Panc1 (cell line): ENCODE measurements at regions not wholly inside any gene's neighbourhood (a gene's known extent, or its start where the extent isn't known, plus 50 kb on each side); places are given as distances from the start of the nearest gene placed in this dataset.

Experiments
- ATAC-seq: fragments of 200-7000 bp; cut with Tn5 transposase; 2 replicates; pipeline ENCODE4 v1.9.1; 2020; ENCODE audit warnings: mild to moderate bottlenecking, moderate library complexity
- BruUV-seq: library from RNA; stranded (reverse); fragments of 400-500 nt; replicated peaks from 2 replicates; lab custom pipeline; 2021; lab: Mats Ljungman, UMichigan
- CTCF ChIA-PET: fragments of 300-600 bp; sonication (Branson Sonifier 250); formaldehyde crosslinking; loops from one replicate; lab custom pipeline; 2022; ENCODE audit warnings: antibody characterized with exemption; lab: Charles Lee
- POLR2A ChIA-PET: fragments of 300-600 bp; sonication (Branson Sonifier 250); formaldehyde crosslinking; loops from one replicate; lab custom pipeline; 2022; ENCODE audit warnings: antibody characterized with exemption; lab: Charles Lee
- DNase-seq: peaks from one replicate; pipeline ENCODE4 v3.0.0-alpha.2; 2010; ENCODE audit warnings: low read depth, low spot score
- H3K27ac ChIP-seq: 2 replicates; pipeline ENCODE4 v1.5.1; 2011; ENCODE audit warnings: mild to moderate bottlenecking, low read length, inconsistent platforms
- H3K27me3 ChIP-seq: fragments of 200-500 bp; sonication (Bioruptor generic); 2 replicates; pipeline ENCODE4 v1.6.0; 2014; ENCODE audit warnings: low read length, inconsistent platforms; ENCODE audit not compliant: control insufficient read depth, insufficient read depth
- H3K36me3 ChIP-seq: fragments of 200-500 bp; sonication (Bioruptor generic); 2 replicates; pipeline ENCODE4 v1.5.1; 2014; ENCODE audit warnings: inconsistent platforms, mild to moderate bottlenecking, low read length, moderate library complexity; ENCODE audit not compliant: control insufficient read depth, insufficient read depth
- H3K4me1 ChIP-seq: 2 replicates; pipeline ENCODE4 v1.5.1; 2011; ENCODE audit warnings: inconsistent platforms, mild to moderate bottlenecking, low read length, moderate library complexity; ENCODE audit not compliant: control insufficient read depth, insufficient read depth
- H3K4me3 ChIP-seq, 2 experiments: 2 replicates each; pipeline ENCODE4 v1.5.1; 2011 to 2012; ENCODE audit warnings: low read depth in 2 of 2, low read length in 2 of 2, mild to moderate bottlenecking in 2 of 2, inconsistent platforms in 1 of 2, moderate library complexity in 1 of 2
- H3K9me3 ChIP-seq: fragments of 200-500 bp; sonication (Bioruptor generic); 2 replicates; pipeline ENCODE4 v1.5.1; 2014; ENCODE audit warnings: low read depth, mild to moderate bottlenecking, inconsistent platforms, low read length, moderate library complexity; ENCODE audit not compliant: control insufficient read depth, insufficient read depth
- CTCF ChIP-seq: fragments of 450-650 bp; IDR thresholded peaks from 2 replicates; pipeline ENCODE4 v1.5.1; 2017; ENCODE audit warnings: mild to moderate bottlenecking
- POLR2AphosphoS5 ChIP-seq: IDR thresholded peaks from 2 replicates; pipeline ENCODE4 v1.6.1; 2012; ENCODE audit warnings: mild to moderate bottlenecking, low read depth, low read length, moderate library complexity
- SIN3A ChIP-seq: IDR thresholded peaks from 2 replicates; pipeline ENCODE4 v1.6.1; 2012; ENCODE audit warnings: low read depth, mild to moderate bottlenecking, low read length, moderate library complexity, borderline replicate concordance; ENCODE audit not compliant: insufficient read depth
- TCF7L2 ChIP-seq: IDR thresholded peaks from 2 replicates; pipeline ENCODE4 v1.6.1; 2011; ENCODE audit warnings: mild to moderate bottlenecking, low read depth, low read length, inconsistent platforms
- in situ Hi-C: cut with HindIII; loops from 2 replicates; pipeline ENCODE4 v1.10.0; 2016; ENCODE audit warnings: low sequenced_read_pairs, low pct_unique_long_range_greater_than_20kb
- intact Hi-C: fragments of 100-400 bp; cut with micrococcal nuclease; formaldehyde crosslinking; loops from one replicate; pipeline ENCODE4 v1.10.0; 2022; ENCODE audit not compliant: unreplicated experiment
- TF ChIP-seq, protein P1 (sequence below), 2 experiments: IDR thresholded peaks; 2 replicates each; pipeline ENCODE4 v1.6.1; 2011 to 2012; ENCODE audit warnings: low read depth in 2 of 2, control low read depth in 1 of 2, low read length in 1 of 2, mild to moderate bottlenecking in 1 of 2, moderate library complexity in 1 of 2; ENCODE audit not compliant: insufficient read depth in 1 of 2

DNA sequence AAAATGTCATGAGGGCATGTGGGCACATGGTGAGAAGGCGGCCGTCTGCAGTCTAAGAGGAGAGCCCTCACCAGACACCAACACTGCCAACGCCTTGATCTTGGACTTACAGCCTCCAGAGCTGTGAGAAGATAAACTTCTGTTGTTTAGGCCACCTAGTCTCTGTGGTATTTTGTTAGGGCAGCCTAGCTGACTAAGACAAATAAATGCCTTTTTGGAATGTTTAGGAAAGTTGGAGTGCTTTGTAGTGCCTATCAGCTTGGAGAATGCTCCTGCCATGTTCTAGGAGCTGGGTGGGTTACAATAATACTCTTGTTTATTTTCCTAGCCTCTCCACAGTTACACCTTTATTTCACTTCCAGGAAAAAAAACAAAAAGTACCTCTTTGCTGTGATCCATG is 92.0 kb downstream of the SPP2 start:
- intact Hi-C loops: no loop called here
- ATAC-seq: peak; percentile 51

GRCh38 chr2:234139755-234140154 is 89.3 kb downstream of the SPP2 start:
- peaks cover 17% of the 10 kb centered on the region for H3K4me1 ChIP-seq
- ATAC-seq (no peak), DNase-seq (no peak)
- peak overlapping the region; percentile 99 for H3K27ac ChIP-seq
- ChIA-PET CTCF (no interaction called here), POLR2A (no interaction called here)
- intact Hi-C loops (loop anchor here (5.0 kb wide), 5 partner anchors 103 to 353 kb away; no protein-coding TSS in a partner anchor), in situ Hi-C loops (no loop called here)
- peaks cover 47% of the 10 kb centered on the region; the same call in 1 of the 2 replicates for H3K9me3 ChIP-seq
- no peaks in the 10 kb centered on the region for H3K27me3 ChIP-seq
- H3K4me3 ChIP-seq: no peak overlapping the region
- H3K36me3 ChIP-seq: no peaks in the 10 kb centered on the region
- BruUV-seq: no TSS peak
- TF ChIP-seq TCF7L2 (no peak), POLR2AphosphoS5 (no peak), SIN3A (no peak), CTCF (no peak)
- TF ChIP-seq, protein P1, sequence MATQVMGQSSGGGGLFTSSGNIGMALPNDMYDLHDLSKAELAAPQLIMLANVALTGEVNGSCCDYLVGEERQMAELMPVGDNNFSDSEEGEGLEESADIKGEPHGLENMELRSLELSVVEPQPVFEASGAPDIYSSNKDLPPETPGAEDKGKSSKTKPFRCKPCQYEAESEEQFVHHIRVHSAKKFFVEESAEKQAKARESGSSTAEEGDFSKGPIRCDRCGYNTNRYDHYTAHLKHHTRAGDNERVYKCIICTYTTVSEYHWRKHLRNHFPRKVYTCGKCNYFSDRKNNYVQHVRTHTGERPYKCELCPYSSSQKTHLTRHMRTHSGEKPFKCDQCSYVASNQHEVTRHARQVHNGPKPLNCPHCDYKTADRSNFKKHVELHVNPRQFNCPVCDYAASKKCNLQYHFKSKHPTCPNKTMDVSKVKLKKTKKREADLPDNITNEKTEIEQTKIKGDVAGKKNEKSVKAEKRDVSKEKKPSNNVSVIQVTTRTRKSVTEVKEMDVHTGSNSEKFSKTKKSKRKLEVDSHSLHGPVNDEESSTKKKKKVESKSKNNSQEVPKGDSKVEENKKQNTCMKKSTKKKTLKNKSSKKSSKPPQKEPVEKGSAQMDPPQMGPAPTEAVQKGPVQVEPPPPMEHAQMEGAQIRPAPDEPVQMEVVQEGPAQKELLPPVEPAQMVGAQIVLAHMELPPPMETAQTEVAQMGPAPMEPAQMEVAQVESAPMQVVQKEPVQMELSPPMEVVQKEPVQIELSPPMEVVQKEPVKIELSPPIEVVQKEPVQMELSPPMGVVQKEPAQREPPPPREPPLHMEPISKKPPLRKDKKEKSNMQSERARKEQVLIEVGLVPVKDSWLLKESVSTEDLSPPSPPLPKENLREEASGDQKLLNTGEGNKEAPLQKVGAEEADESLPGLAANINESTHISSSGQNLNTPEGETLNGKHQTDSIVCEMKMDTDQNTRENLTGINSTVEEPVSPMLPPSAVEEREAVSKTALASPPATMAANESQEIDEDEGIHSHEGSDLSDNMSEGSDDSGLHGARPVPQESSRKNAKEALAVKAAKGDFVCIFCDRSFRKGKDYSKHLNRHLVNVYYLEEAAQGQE (IDR thresholded peaks at IDR 0.05; ENCODE audit: insufficient read depth in 1 of 2, low read depth in 2 of 2, low read length in 1 of 2): no peak

More for the DNA sequence above, 92.0 kb downstream of the SPP2 start:
- TF ChIP-seq TCF7L2 (no peak), POLR2AphosphoS5 (no peak)
- DNase-seq: no peak
- H3K27ac ChIP-seq: peak overlapping the region; percentile 99
- no peaks in the 10 kb centered on the region for H3K36me3 ChIP-seq
- POLR2A ChIA-PET: no interaction called here
- H3K4me3 ChIP-seq: no peak overlapping the region
- peaks cover 49% of the 10 kb centered on the region; the same call in 1 of the 2 replicates for H3K9me3 ChIP-seq
- CTCF ChIA-PET: interaction anchor here (0.6 to 1.0 kb wide), 2 partner anchors 13 to 93 kb away, joined by 3 to 4 read pairs; no protein-coding TSS in a partner anchor
- peaks cover 7% of the 10 kb centered on the region; the same call in 1 of the 2 replicates for H3K4me1 ChIP-seq
- in situ Hi-C loops: no loop called here
- no TSS peak for BruUV-seq
- H3K27me3 ChIP-seq: no peaks in the 10 kb centered on the region

DNA sequence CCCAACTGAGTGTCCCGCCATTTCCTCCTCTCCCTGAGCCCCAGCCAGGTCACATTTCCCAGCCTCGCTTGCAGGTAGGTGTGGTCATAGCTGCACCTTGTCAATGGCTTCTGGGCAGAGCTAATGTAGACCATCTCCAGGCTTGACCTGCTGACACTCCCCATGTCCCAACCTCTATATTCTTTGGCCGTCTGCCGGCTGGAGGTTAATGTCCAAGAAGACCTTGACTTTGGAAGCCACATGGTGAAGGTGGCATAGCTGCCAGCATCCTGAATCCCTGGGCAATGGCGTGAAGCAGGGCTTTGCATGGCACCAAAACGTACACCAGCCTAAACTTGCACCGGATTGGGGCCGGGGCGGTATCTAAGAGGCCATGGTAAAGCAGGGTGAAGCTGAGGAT is 88.3 kb downstream of the SPP2 start:
- no peaks in the 10 kb centered on the region for H3K27me3 ChIP-seq
- ATAC-seq: no peak
- H3K4me3 ChIP-seq: no peak overlapping the region
- no peak for TF ChIP-seq POLR2AphosphoS5
- H3K4me1 ChIP-seq: peaks cover 17% of the 10 kb centered on the region
- H3K27ac ChIP-seq: peak overlapping the region; percentile 99
- intact Hi-C loops: loop anchor here (5.0 kb wide), 5 partner anchors 103 to 353 kb away; no protein-coding TSS in a partner anchor
- peaks cover 51% of the 10 kb centered on the region; the same call in 1 of the 2 replicates for H3K9me3 ChIP-seq
- in situ Hi-C loops: no loop called here
- CTCF ChIA-PET: no interaction called here
- POLR2A ChIA-PET: no interaction called here
- DNase-seq: no peak
- H3K36me3 ChIP-seq: no peaks in the 10 kb centered on the region
- no TSS peak for BruUV-seq
